Prostate gland (tissue), 2 donors: ENCODE measurements at regions not wholly inside any gene's neighbourhood (a gene's known extent, or its start where the extent isn't known, plus 50 kb on each side); places are given as distances from the start of the nearest gene placed in this dataset.

Experiments
- DNase-seq: peaks from one replicate; pipeline ENCODE4 v3.0.0-alpha.2; 2019; ENCODE audit warnings: low spot score
- H3K27ac ChIP-seq, 2 donors: fragments of 200-600 bp; sonication (generic); 2 replicates each; pipeline ENCODE4 v1.5.1; 2017 to 2019
- H3K27me3 ChIP-seq: fragments of 200-600 bp; sonication (generic); replicated peaks from 2 replicates; pipeline ENCODE4 v1.5.1; 2019; ENCODE audit not compliant: insufficient read depth
- H3K36me3 ChIP-seq, 2 donors: fragments of 200-600 bp; sonication (generic); 1 replicate in 1 of 2; 2 replicates in 1 of 2; pipeline versions ENCODE4 v1.5.1 to v1.8.1; 2017 to 2019
- H3K4me1 ChIP-seq: fragments of 200-600 bp; sonication (generic); replicated peaks from 2 replicates; pipeline ENCODE4 v1.5.1; 2019
- H3K4me3 ChIP-seq, 2 donors: fragments of 200-600 bp; sonication (generic); 2 replicates each; pipeline ENCODE4 v1.5.1; 2017 to 2019
- H3K9me3 ChIP-seq: fragments of 200-600 bp; sonication (generic); 2 replicates; pipeline ENCODE4 v1.5.1; 2017
- POLR2A ChIP-seq: fragments of 450-650 bp; IDR thresholded peaks from one replicate; pipeline ENCODE4 v1.6.1; 2016; ENCODE audit warnings: antibody characterized with exemption, mild to moderate bottlenecking
- POLR2AphosphoS5 ChIP-seq: sonication (generic); formaldehyde crosslinking; IDR thresholded peaks from one replicate; pipeline ENCODE4 v1.6.1; 2017; ENCODE audit warnings: antibody characterized with exemption
- WGBS: methylation state at CpG from one replicate; pipeline ENCODE4 v1.1.5; 2018; 5-methylcytosine and 5-hydroxymethylcytosine counted together
- intact Hi-C: fragments of 100-400 bp; cut with DNase I; formaldehyde crosslinking; loops from one replicate; pipeline ENCODE4 v1.14.2; 2022
- TF ChIP-seq, protein P1 (sequence below), 4 experiments: fragments of 200-600 bp in 2 of 4; fragments of 450-650 bp in 2 of 4; sonication (generic) in 2 of 4; IDR thresholded peaks; 1 replicate in 3 of 4; 2 replicates in 1 of 4; pipeline ENCODE4 v1.5.1; 2016 to 2019; ENCODE audit warnings: antibody characterized with exemption in 4 of 4, mild to moderate bottlenecking in 2 of 4, moderate library complexity in 2 of 4

- 80% methylated on average over 5 of the region's 5 CpGs for WGBS
- TF ChIP-seq POLR2A: no peak
- TF ChIP-seq, protein P1, sequence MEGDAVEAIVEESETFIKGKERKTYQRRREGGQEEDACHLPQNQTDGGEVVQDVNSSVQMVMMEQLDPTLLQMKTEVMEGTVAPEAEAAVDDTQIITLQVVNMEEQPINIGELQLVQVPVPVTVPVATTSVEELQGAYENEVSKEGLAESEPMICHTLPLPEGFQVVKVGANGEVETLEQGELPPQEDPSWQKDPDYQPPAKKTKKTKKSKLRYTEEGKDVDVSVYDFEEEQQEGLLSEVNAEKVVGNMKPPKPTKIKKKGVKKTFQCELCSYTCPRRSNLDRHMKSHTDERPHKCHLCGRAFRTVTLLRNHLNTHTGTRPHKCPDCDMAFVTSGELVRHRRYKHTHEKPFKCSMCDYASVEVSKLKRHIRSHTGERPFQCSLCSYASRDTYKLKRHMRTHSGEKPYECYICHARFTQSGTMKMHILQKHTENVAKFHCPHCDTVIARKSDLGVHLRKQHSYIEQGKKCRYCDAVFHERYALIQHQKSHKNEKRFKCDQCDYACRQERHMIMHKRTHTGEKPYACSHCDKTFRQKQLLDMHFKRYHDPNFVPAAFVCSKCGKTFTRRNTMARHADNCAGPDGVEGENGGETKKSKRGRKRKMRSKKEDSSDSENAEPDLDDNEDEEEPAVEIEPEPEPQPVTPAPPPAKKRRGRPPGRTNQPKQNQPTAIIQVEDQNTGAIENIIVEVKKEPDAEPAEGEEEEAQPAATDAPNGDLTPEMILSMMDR (IDR thresholded peaks at IDR 0.05): no peak
- no peak for TF ChIP-seq POLR2AphosphoS5
- no peak for DNase-seq
- no peaks in the 10 kb centered on the region for H3K27me3 ChIP-seq
- no peaks in the 10 kb centered on the region for H3K4me1 ChIP-seq
- H3K4me3 ChIP-seq: no peak overlapping the region
- intact Hi-C loops: no loop called here
- H3K27ac ChIP-seq: no peak overlapping the region
- no peaks in the 10 kb centered on the region for H3K9me3 ChIP-seq
- no peaks in the 10 kb centered on the region for H3K36me3 ChIP-seq
Measured at GRCh38 chr9:3672399-3672798, 146.6 kb upstream of the RFX3 start.

DNA sequence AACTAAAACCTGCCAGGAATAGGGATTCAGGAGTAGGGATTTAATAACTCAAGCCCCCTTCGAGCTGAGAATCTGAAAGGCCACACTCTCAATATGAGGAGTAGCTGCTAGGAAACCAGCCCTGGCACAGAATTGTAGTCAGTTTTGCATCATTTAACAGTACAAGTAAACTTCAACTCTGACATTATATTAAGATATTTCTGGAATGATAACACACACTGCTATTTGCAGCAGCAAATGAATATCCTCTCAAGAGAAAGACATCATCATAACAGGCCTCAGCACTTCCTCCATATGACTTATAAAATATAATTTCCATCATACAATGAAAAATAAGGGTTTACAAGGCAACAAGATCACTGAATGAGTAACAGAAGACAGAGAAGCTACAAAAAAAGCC lies 138.2 kb upstream of the RFX3 start:
- H3K4me3 ChIP-seq: no peak overlapping the region
- no peak for TF ChIP-seq POLR2A

DNA sequence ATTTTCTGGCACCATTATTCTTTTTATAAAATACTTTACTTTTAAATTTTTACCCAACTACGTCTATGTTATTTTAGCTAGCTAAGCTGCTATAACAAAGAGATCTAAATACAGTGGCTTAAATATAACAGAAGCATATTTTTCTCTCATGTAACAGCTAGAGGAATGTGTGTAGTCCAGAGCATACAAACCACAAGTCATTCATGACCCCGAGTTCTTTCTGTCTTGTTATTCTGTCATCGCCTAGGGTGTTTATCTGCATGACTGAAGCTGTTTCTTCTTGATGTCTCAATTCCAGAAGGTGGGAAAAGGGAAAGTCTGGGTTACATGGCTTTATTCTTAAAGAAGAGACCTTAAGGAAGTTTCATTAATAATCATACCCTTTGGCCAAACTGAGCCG lies 136.9 kb upstream of the RFX3 start:
- Histone ChIP-seq H3K36me3 (no peaks in the 10 kb centered on the region), H3K27ac (no peak overlapping the region), H3K4me3 (no peak overlapping the region), H3K4me1 (no peaks in the 10 kb centered on the region), H3K9me3 (no peaks in the 10 kb centered on the region), H3K27me3 (no peaks in the 10 kb centered on the region)
- intact Hi-C loops: no loop called here
- DNase-seq: no peak
- 80% methylated on average over 4 of the region's 4 CpGs for WGBS
- no peak for TF ChIP-seq POLR2AphosphoS5

More for the DNA sequence above, 138.2 kb upstream of the RFX3 start:
- WGBS: 56% methylated on average over 1 of the region's 1 CpG
- Histone ChIP-seq H3K27me3 (no peaks in the 10 kb centered on the region), H3K36me3 (no peaks in the 10 kb centered on the region), H3K9me3 (no peaks in the 10 kb centered on the region), H3K4me1 (no peaks in the 10 kb centered on the region), H3K27ac (no peak overlapping the region)
- intact Hi-C loops: no loop called here
- no peak for DNase-seq

DNA sequence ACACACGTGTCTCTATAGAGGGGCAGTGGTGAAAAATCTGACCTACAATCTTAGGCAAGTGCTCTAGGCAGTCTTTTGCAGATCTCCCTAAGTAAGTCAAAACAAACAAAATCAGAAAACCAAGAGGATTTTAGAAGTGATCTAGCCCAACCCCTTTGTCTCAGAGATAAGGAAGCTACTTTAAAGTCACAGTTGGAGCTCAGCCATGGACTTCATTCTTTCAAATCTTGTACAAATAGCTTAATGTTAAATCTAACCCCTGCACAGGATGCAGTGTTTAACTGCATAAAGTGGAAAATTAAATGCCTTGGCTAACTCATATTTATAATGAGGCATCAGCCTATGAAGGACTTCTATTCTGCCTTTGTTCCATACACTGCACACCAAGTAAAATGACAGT lies 135.1 kb upstream of the RFX3 start:
- Histone ChIP-seq H3K4me3 (no peak overlapping the region), H3K36me3 (no peaks in the 10 kb centered on the region), H3K9me3 (no peaks in the 10 kb centered on the region), H3K27ac (no peak overlapping the region), H3K4me1 (no peaks in the 10 kb centered on the region), H3K27me3 (no peaks in the 10 kb centered on the region)
- intact Hi-C loops: no loop called here
- DNase-seq: no peak
- 74% methylated on average over 1 of the region's 1 CpG for WGBS
- TF ChIP-seq POLR2A (no peak), POLR2AphosphoS5 (no peak)
- TF ChIP-seq, protein P1 (IDR thresholded peaks at IDR 0.05): no peak

DNA sequence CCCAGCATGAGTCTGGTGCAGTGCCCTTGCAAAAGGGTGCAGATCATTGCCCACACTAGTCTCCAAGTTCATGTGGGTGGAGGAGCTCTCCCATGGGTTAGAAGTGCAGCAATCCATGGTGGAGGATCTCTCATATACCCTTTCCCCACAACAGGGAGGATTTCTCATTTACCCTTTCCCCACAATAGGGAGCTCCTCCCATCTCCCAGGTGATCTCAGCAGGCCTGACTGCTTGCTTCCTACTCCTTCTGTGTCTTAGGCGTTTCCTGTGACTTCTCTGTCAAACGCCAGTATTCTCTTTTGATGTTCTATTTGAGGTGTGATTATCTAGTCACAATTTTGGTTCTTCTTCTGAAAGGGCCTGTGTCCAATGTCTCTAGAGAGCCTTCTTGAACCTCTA lies 133.8 kb upstream of the RFX3 start:
- intact Hi-C loops: no loop called here
- TF ChIP-seq POLR2AphosphoS5 (no peak), POLR2A (no peak)
- TF ChIP-seq, protein P1 (IDR thresholded peaks at IDR 0.05): no peak
- H3K9me3 ChIP-seq: no peaks in the 10 kb centered on the region
- no peak for DNase-seq
- no peak overlapping the region for H3K4me3 ChIP-seq
- no peaks in the 10 kb centered on the region for H3K27me3 ChIP-seq
- H3K27ac ChIP-seq: no peak overlapping the region
- no peaks in the 10 kb centered on the region for H3K4me1 ChIP-seq
- no peaks in the 10 kb centered on the region for H3K36me3 ChIP-seq
- WGBS: 87% methylated on average over 2 of the region's 2 CpGs

DNA sequence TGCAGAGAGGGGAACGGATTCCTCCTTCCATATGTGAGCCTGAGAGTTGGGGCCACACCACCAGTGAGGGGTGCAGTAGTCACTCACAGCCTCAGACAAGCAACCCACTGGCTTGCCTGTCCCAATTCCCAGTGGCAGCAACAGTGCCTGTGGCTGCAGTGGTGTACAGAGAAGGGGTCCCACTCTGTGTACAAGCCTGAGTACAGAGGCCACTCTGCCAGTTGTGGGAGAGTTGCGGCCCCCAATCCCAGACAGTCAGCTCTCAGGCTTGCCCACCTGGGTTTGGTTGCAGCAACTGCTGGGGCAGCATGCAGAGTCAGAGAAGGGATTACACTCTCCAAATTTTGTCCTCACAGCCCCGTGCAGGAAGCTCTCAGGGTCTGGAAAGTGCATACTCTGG lies 133.2 kb upstream of the RFX3 start:
- DNase-seq: no peak
- WGBS: 100% methylated on average over 3 of the region's 3 CpGs
- no peaks in the 10 kb centered on the region for H3K27me3 ChIP-seq
- H3K4me1 ChIP-seq: no peaks in the 10 kb centered on the region
- no peaks in the 10 kb centered on the region for H3K9me3 ChIP-seq
- intact Hi-C loops: no loop called here
- H3K36me3 ChIP-seq: no peaks in the 10 kb centered on the region
- H3K4me3 ChIP-seq: no peak overlapping the region
- H3K27ac ChIP-seq: no peak overlapping the region
- TF ChIP-seq POLR2A: no peak
- TF ChIP-seq POLR2AphosphoS5: no peak
- TF ChIP-seq, protein P1 (IDR thresholded peaks at IDR 0.05): no peak
